Heart right ventricle (tissue), 16 donors: ENCODE measurements at regions not wholly inside any gene's neighbourhood (a gene's known extent, or its start where the extent isn't known, plus 50 kb on each side); places are given as distances from the start of the nearest gene placed in this dataset.

ENCODE experiments used
- ATAC-seq, 8 donors: fragments of 200-7000 bp; cut with Tn5 transposase; one replicate each; pipeline ENCODE4 v1.9.1; 2020; ENCODE audit warnings: mild to moderate bottlenecking in 8 of 8, moderate library complexity in 8 of 8, moderate number of reproducible peaks in 1 of 8
- DNase-seq, 2 donors: peaks; one replicate each; pipeline ENCODE4 v3.0.0-alpha.2; 2020
- H3K27ac ChIP-seq, 10 donors: fragments of 200-600 bp; sonication (generic) in 2 of 10; one replicate each; pipeline versions ENCODE4 v1.5.0 to v1.8.0; 2020 to 2022; ENCODE audit warnings: mild to moderate bottlenecking in 3 of 10
- H3K27me3 ChIP-seq, 7 donors: fragments of 200-600 bp; one replicate each; pipeline ENCODE4 v1.8.0; 2021 to 2022; ENCODE audit warnings: mild to moderate bottlenecking in 2 of 7
- H3K36me3 ChIP-seq, 9 donors: fragments of 200-600 bp; sonication (generic) in 1 of 9; one replicate each; pipeline versions ENCODE4 v1.5.0 to v1.8.0; 2020 to 2022; ENCODE audit warnings: mild to moderate bottlenecking in 2 of 9
- H3K4me1 ChIP-seq, 9 donors: fragments of 200-600 bp; sonication (generic) in 1 of 9; one replicate each; pipeline versions ENCODE4 v1.5.0 to v1.8.0; 2020 to 2022; ENCODE audit warnings: mild to moderate bottlenecking in 4 of 9
- H3K4me3 ChIP-seq, 10 donors: fragments of 200-600 bp; sonication (generic) in 2 of 10; one replicate each; pipeline versions ENCODE4 v1.5.0 to v1.8.0; 2020 to 2022; ENCODE audit warnings: mild to moderate bottlenecking in 7 of 10, moderate library complexity in 2 of 10
- H3K9me3 ChIP-seq, 11 donors: fragments of 200-600 bp in 10 of 11; sonication (generic) in 2 of 11; one replicate each; pipeline versions ENCODE4 v1.5.0 to v1.8.0; 2013 to 2022; ENCODE audit warnings: mild to moderate bottlenecking in 2 of 11, control low read depth in 1 of 11, moderate library complexity in 1 of 11
- CTCF ChIP-seq, 9 donors: fragments of 200-600 bp; sonication (generic) in 2 of 9; IDR thresholded peaks; one replicate each; pipeline versions ENCODE4 v1.5.0 to v1.8.0; 2021 to 2022; ENCODE audit warnings: antibody characterized with exemption in 9 of 9, mild to moderate bottlenecking in 5 of 9, moderate library complexity in 1 of 9
- WGBS, 2 donors: extraction: QIAGEN DNeasy Blood & Tissue Kit; methylation state at CpG; one replicate each; pipeline ENCODE4 v1.1.7; 2013; ENCODE audit warnings: inconsistent platforms in 1 of 2; 5-methylcytosine and 5-hydroxymethylcytosine counted together
- intact Hi-C, 10 donors: fragments of 100-400 bp; cut with DNase I; formaldehyde crosslinking; loops; one replicate each; pipeline versions ENCODE4 v1.11.1 to v1.14.2; 2022
- donor health status: Arrhythmogenic right ventricular cardiomyopathy.
- donor health status: ischemic (EF 13 %, LVEDD 7.1; RV severe dilation, severe dysfunction).
- donor health status: healthy with polysubstance abuse.
- donor health status: DM: no; HTN: yes; CAD: no.
- donor health status: DM: no; HTN: no; CAD: no.
- donor health status: ischemic (EF 25% LVEDD 6.9; RV normal size, moderate dysfunction).
- donor health status: ischemic (EF 25% LVEDD 5.7; RV mildly dilated, moderate dysfunction).
- donor health status: healthy.
- donor health status: DM: yes; HTN: yes; CAD: no.
- donor health status: Ischemic cardiomyopathy.
- donor health status: ischemic (EF 35%, LVEDD 5.7; RV mildly dilated, moderate dysfunction).
- donor health status: nonischemic (EF 11% LVEDD 7.7; RV severe dilation, severe dysfunction).
- donor health status: DM: yes; HTN: yes; CAD: no.
- donor health status: PGD.
- donor health status: ischemic (EF 29% LVEDD 5.4; RV normal size, mild dysfunction).
- donor health status: nonischemic (EF 23%, LVEDD 6.1; RV moderate dilation, normal function).

DNA sequence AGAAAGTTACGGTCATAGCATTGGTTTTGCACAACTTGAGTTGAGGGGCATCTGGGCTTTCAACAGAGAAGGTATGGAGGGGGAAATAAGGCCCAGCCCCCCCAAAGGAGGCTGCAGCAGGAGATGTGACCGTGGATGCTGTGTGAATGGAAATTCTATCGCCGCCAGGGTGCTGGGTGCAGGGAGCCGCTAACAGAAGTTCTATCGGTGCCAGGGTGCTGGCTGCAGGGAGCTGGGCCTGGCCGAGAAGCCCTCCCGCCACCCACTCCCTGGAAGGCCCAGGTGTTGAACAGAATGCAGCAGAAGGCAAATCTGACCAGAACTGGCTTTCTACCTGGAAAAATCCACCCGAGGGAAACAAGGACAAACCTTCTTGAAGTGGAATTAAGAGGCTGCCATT is 115.0 kb downstream of the SHANK2 start:
- no peak overlapping the region for H3K4me3 ChIP-seq
- DNase-seq (no peak), ATAC-seq (no peak)
- intact Hi-C loops, result no loop called here
- peaks cover 0 to 6% (median 0%) of the 10 kb centered on the region in 9 donors for H3K4me1 ChIP-seq
- no peaks in the 10 kb centered on the region for H3K9me3 ChIP-seq
- H3K27me3 ChIP-seq, result peaks cover 0 to 11% (median under 1%) of the 10 kb centered on the region in 7 donors
- WGBS, 2 donors, result 88% methylated on average over 9 of the region's 9 CpGs
- no peak overlapping the region for H3K27ac ChIP-seq
- H3K36me3 ChIP-seq, result no peaks in the 10 kb centered on the region
- no peak for TF ChIP-seq CTCF (IDR thresholded peaks at IDR 0.05)

- Histone ChIP-seq H3K4me3 (no peak overlapping the region), H3K4me1 (peaks cover 0 to 6% (median 0%) of the 10 kb centered on the region in 9 donors), H3K36me3 (no peaks in the 10 kb centered on the region), H3K27me3 (peaks cover 0 to 18% (median 3%) of the 10 kb centered on the region in 7 donors), H3K9me3 (no peaks in the 10 kb centered on the region), H3K27ac (no peak overlapping the region)
- WGBS, 2 donors, result 80 to 82% methylated on average over 7 of the region's 7 CpGs
- TF ChIP-seq CTCF (IDR thresholded peaks at IDR 0.05), result no peak
- intact Hi-C loops, result no loop called here
- DNase-seq, result no peak
- no peak for ATAC-seq
These were observed 116.1 kb downstream of the SHANK2 start for GRCh38 chr11:71136095-71136845.

GRCh38 chr11:71135112-71135511 is 117.3 kb downstream of the SHANK2 start:
- 93 to 94% methylated on average over 6 of the region's 6 CpGs for WGBS, 2 donors
- no peak for DNase-seq
- H3K4me1 ChIP-seq, result peaks cover 0 to 6% (median 0%) of the 10 kb centered on the region in 9 donors
- no peak overlapping the region for H3K4me3 ChIP-seq
- no peaks in the 10 kb centered on the region for H3K36me3 ChIP-seq
- H3K9me3 ChIP-seq, result no peaks in the 10 kb centered on the region
- no peak for ATAC-seq
- H3K27me3 ChIP-seq, result peaks cover 0 to 27% (median 0%) of the 10 kb centered on the region in 7 donors
- TF ChIP-seq CTCF (IDR thresholded peaks at IDR 0.05), result no peak
- intact Hi-C loops, result no loop called here
- H3K27ac ChIP-seq, result no peak overlapping the region

- DNase-seq, result no peak
- Histone ChIP-seq H3K9me3 (no peaks in the 10 kb centered on the region), H3K36me3 (no peaks in the 10 kb centered on the region), H3K4me1 (no peaks in the 10 kb centered on the region), H3K27me3 (peaks cover 0 to 32% (median 0%) of the 10 kb centered on the region in 7 donors), H3K27ac (no peak overlapping the region), H3K4me3 (no peak overlapping the region)
- intact Hi-C loops, result no loop called here
- no peak for TF ChIP-seq CTCF (IDR thresholded peaks at IDR 0.05)
- ATAC-seq, result no peak
- 71 to 73% methylated on average over 9 of the region's 9 CpGs for WGBS, 2 donors
These were observed 118.4 kb downstream of the SHANK2 start for GRCh38 chr11:71133946-71134345.
